Psoas muscle (tissue), 7 donors: ENCODE measurements at regions not wholly inside any gene's neighbourhood (a gene's known extent, or its start where the extent isn't known, plus 50 kb on each side); places are given as distances from the start of the nearest gene placed in this dataset.

Experiments
- ATAC-seq, 4 donors: fragments of 200-7000 bp; cut with Tn5 transposase; one replicate each; pipeline ENCODE4 v1.9.1; 2020; ENCODE audit warnings: moderate library complexity in 3 of 4, mild to moderate bottlenecking in 2 of 4
- DNase-seq, 2 donors: peaks; one replicate each; pipeline ENCODE4 v3.0.0-alpha.2; 2020
- H3K27ac ChIP-seq: fragments of 200-600 bp; one replicate; pipeline ENCODE4 v1.8.0; 2022
- H3K27me3 ChIP-seq, 3 donors: fragments of 200-600 bp in 1 of 3; one replicate each; pipeline versions ENCODE4 v1.6.1 to v1.8.0; 2013 to 2022; ENCODE audit warnings: low read length in 2 of 3, mild to moderate bottlenecking in 2 of 3, moderate library complexity in 1 of 3; ENCODE audit not compliant: insufficient read depth in 3 of 3
- H3K36me3 ChIP-seq, 2 donors: fragments of 200-600 bp in 1 of 2; one replicate each; pipeline versions ENCODE4 v1.6.1 to v1.8.0; 2013 to 2022; ENCODE audit warnings: low read depth in 1 of 2, mild to moderate bottlenecking in 1 of 2, moderate library complexity in 1 of 2; ENCODE audit not compliant: insufficient read depth in 1 of 2
- H3K4me1 ChIP-seq: fragments of 200-600 bp; one replicate; pipeline ENCODE4 v1.8.0; 2022
- H3K4me3 ChIP-seq: fragments of 200-600 bp; one replicate; pipeline ENCODE4 v1.8.0; 2022; ENCODE audit warnings: mild to moderate bottlenecking
- H3K9me3 ChIP-seq: fragments of 200-600 bp; one replicate; pipeline ENCODE4 v1.8.0; 2022
- CTCF ChIP-seq: fragments of 200-600 bp; IDR thresholded peaks from one replicate; pipeline ENCODE4 v1.8.0; 2022; ENCODE audit warnings: antibody characterized with exemption
- WGBS, 3 donors: extraction: QIAGEN DNeasy Blood & Tissue Kit; methylation state at CpG; one replicate each; pipeline versions ENCODE4 v1.1.6 to v1.1.7; 2013; 5-methylcytosine and 5-hydroxymethylcytosine counted together
- intact Hi-C, 2 donors: fragments of 100-400 bp; cut with DNase I; formaldehyde crosslinking; loops; one replicate each; pipeline versions ENCODE4 v1.11.0 to v1.14.2; 2022
- donor health status: healthy with polysubstance abuse.
- donor health status: DM: no; HTN: no; CAD: no; lungs with moderate emphysema.
- donor health status: Bipolar disorder and iron deficiency.
- donor health status: healthy.
- donor health status: DM: yes; HTN: yes; CAD: no.
- donor health status: DM: no; HTN: no; CAD: no.
- donor health status: DM: yes; HTN: yes; CAD: no.

DNA sequence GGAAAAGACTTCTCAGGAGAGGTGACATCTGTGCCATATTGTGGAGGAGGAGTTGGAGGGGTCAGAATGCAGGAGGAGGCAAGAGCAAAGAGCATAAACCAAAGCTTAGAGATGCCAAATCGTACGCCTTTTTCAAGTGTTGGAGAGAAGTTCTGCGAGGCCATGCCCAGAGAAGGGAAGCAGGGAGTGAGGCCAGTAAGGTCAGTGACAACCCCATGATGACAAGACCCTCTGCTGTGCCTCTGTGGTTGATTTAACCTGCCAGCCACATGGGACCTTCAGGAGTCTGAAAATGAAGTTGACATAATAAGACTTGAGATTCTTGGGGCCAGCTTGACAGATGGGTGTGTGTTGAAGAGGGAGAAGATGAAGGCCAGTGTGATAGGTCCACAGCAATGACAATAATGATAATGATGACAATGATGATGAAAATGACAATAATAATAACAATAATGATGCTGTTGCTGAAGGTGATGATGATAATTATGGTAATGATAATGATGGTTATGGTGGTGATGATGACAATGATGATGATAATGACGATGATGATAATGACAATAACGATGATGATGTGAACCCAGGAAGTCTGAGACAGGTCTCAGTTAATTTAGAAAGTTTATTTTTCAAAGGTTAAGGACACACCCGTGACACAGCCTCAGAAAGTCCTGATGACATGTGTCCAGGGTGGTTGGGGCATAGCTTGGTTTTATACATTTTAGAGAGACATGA, 152.6 kb upstream of the B3GAT1 start:
- H3K36me3 ChIP-seq, result no peaks in the 10 kb centered on the region
- 79 to 90% (median 81%) methylated on average over 6 of the region's 6 CpGs for WGBS, 3 donors
- no peak for ATAC-seq
- no peak for DNase-seq
- TF ChIP-seq CTCF, result no peak
- no peaks in the 10 kb centered on the region for H3K27me3 ChIP-seq
- H3K4me3 ChIP-seq, result no peak overlapping the region
- H3K4me1 ChIP-seq, result no peaks in the 10 kb centered on the region
- no peaks in the 10 kb centered on the region for H3K9me3 ChIP-seq
- intact Hi-C loops, result no loop called here
- H3K27ac ChIP-seq, result no peak overlapping the region

GRCh38 chr11:134562941-134563471, 151.0 kb upstream of the B3GAT1 start:
- ATAC-seq (no peak), DNase-seq (no peak)
- H3K36me3 ChIP-seq, result no peaks in the 10 kb centered on the region
- no peak overlapping the region for H3K4me3 ChIP-seq
- TF ChIP-seq CTCF, result no peak
- intact Hi-C loops, result no loop called here
- H3K27ac ChIP-seq, result no peak overlapping the region
- 76 to 85% (median 80%) methylated on average over 6 to 7 of the region's 7 CpGs for WGBS, 3 donors
- no peaks in the 10 kb centered on the region for H3K4me1 ChIP-seq
- H3K27me3 ChIP-seq, result no peaks in the 10 kb centered on the region
- H3K9me3 ChIP-seq, result no peaks in the 10 kb centered on the region

GRCh38 chr11:134562196-134562595, 150.2 kb upstream of the B3GAT1 start:
- Histone ChIP-seq H3K9me3 (no peaks in the 10 kb centered on the region), H3K4me1 (no peaks in the 10 kb centered on the region), H3K4me3 (no peak overlapping the region), H3K27me3 (no peaks in the 10 kb centered on the region), H3K36me3 (no peaks in the 10 kb centered on the region), H3K27ac (no peak overlapping the region)
- no peak for ATAC-seq
- 41 to 52% (median 50%) methylated on average over 4 of the region's 4 CpGs for WGBS, 3 donors
- intact Hi-C loops, result no loop called here
- DNase-seq, result no peak
- no peak for TF ChIP-seq CTCF

GRCh38 chr11:134561331-134561720, 149.3 kb upstream of the B3GAT1 start:
- Histone ChIP-seq H3K36me3 (no peaks in the 10 kb centered on the region), H3K9me3 (no peaks in the 10 kb centered on the region), H3K4me1 (no peaks in the 10 kb centered on the region), H3K27me3 (no peaks in the 10 kb centered on the region), H3K27ac (no peak overlapping the region), H3K4me3 (no peak overlapping the region)
- DNase-seq (no peak), ATAC-seq (no peak)
- WGBS, 3 donors, result 86 to 88% (median 87%) methylated on average over 8 of the region's 8 CpGs
- intact Hi-C loops, result no loop called here
- no peak for TF ChIP-seq CTCF
